Omental fat pad (tissue), 3 donors: ENCODE measurements at regions not wholly inside any gene's neighbourhood (a gene's known extent, or its start where the extent isn't known, plus 50 kb on each side); places are given as distances from the start of the nearest gene placed in this dataset.

ENCODE experiments used
- ATAC-seq: fragments of 150-250 bp; one replicate; pipeline ENCODE4 v1.9.1; 2016; ENCODE audit warnings: mild to moderate bottlenecking, moderate library complexity; ENCODE audit not compliant: low FRiP score
- DNase-seq: peaks from one replicate; pipeline ENCODE4 v3.0.0-alpha.2; 2019; ENCODE audit warnings: low spot score
- CTCF ChIP-seq, 3 donors: fragments of 450-650 bp; IDR thresholded peaks; one replicate each; pipeline ENCODE4 v1.5.1; 2016 to 2017; ENCODE audit warnings: antibody characterized with exemption in 3 of 3, mild to moderate bottlenecking in 3 of 3, moderate library complexity in 2 of 3

GRCh38 chr9:103068753-103069152 lies 73.6 kb downstream of the CYLC2 start:
- DNase-seq (no peak), ATAC-seq (no peak)
- no peak for TF ChIP-seq CTCF (IDR thresholded peaks at IDR 0.05)

DNA sequence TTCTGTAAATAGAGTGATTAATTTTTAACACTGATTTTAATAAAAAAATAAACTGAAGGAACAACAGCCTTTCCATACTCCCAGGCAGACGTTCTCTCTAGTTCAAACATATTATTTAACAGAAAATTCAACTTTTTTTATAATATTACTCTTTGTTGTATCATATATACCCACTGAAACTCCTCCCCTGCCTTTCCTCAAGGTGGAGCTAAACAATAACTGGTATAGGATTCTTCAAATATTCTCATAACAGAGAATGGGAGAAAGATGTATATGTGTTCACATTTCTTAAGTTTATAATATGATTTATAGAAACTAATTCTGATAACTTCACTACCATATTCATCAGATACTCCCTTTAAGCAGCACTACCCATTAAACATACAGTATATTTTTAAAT lies 83.4 kb downstream of the CYLC2 start:
- TF ChIP-seq CTCF (IDR thresholded peaks at IDR 0.05), result no peak
- no peak for DNase-seq
- no peak for ATAC-seq

DNA sequence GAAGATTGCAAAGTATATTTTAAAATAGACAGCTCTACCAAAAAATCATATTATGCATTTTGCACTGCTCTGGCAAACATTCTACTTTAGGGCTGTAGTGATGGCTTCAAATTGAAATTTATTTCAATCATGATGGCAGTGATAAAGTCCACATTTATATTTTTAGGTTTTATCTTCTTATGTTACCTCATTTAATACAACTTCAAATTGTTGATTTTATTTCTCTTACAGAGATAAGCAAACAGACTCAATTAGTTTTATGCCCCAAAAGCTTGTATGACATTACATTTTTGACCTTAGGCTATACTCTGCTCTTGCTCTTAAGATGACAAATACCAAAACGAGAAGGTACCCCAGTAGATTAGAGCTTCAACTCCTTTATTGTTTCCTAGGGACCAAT lies 87.4 kb downstream of the CYLC2 start:
- no peak for TF ChIP-seq CTCF (IDR thresholded peaks at IDR 0.05)
- ATAC-seq (no peak), DNase-seq (no peak)

GRCh38 chr9:103089357-103089756 lies 94.2 kb downstream of the CYLC2 start:
- DNase-seq, result no peak
- TF ChIP-seq CTCF (IDR thresholded peaks at IDR 0.05), result no peak
- no peak for ATAC-seq

GRCh38 chr9:103104101-103104500 lies 109.0 kb downstream of the CYLC2 start:
- no peak for TF ChIP-seq CTCF (IDR thresholded peaks at IDR 0.05)
- DNase-seq (no peak), ATAC-seq (no peak)

- no peak for TF ChIP-seq CTCF (IDR thresholded peaks at IDR 0.05)
- DNase-seq, result no peak
- no peak for ATAC-seq
Measured at GRCh38 chr9:103116246-103116645, 121.1 kb downstream of the CYLC2 start.

- ATAC-seq (no peak), DNase-seq (no peak)
- TF ChIP-seq CTCF (IDR thresholded peaks at IDR 0.05), result no peak
Measured at GRCh38 chr9:103126494-103126893, 131.4 kb downstream of the CYLC2 start.
